ENCODE measurements at regions not wholly inside any gene's neighbourhood (a gene's known extent, or its start where the extent isn't known, plus 50 kb on each side); places are given as distances from the start of the nearest gene placed in this dataset.

GRCh38 chr22:49031746-49032330, 795.8 kb downstream of the BRD1 start:
- Histone ChIP-seq H2AFZ (replicated peaks; ENCODE audit: low read length, poor library complexity) (no peak overlapping the region), H2BK5ac (ENCODE audit: low read depth, low read length, poor library complexity, severe bottlenecking) (no peak overlapping the region), H3K9me3 (ENCODE audit: control insufficient read depth, insufficient read depth, low read length) (peaks cover 60% of the 10 kb centered on the region), H3K23ac (ENCODE audit: low read depth, low read length) (no peak overlapping the region), H3K9me1 (ENCODE audit: insufficient read depth, low read length) (no peaks in the 10 kb centered on the region), H4K91ac (ENCODE audit: insufficient read depth, low read depth, low read length) (no peak overlapping the region), H2AK5ac (ENCODE audit: low read depth, low read length) (no peak overlapping the region), H2BK15ac (ENCODE audit: low read depth, low read length) (no peak overlapping the region), H3K56ac (ENCODE audit: extremely low read depth, insufficient read depth, low read length) (no peak overlapping the region), H3K4me2 (ENCODE audit: low read depth, low read length) (no peak overlapping the region), H3K27me3 (ENCODE audit: control insufficient read depth, insufficient read depth, low read length) (no peaks in the 10 kb centered on the region), H3K14ac (replicated peaks; ENCODE audit: low read depth, low read length) (no peak overlapping the region), H2BK120ac (ENCODE audit: low read depth, low read length) (no peak overlapping the region), H2BK20ac (ENCODE audit: low read depth, low read length) (no peak overlapping the region), H2AK9ac (replicated peaks; ENCODE audit: low read depth, low read length, poor library complexity) (no peak overlapping the region), H4K8ac (ENCODE audit: low read depth in 2 of 2, low read length in 2 of 2) (no peak overlapping the region), H3K36me3 (ENCODE audit: control insufficient read depth, insufficient read depth, low read length) (no peaks in the 10 kb centered on the region), H3K4me3 (ENCODE audit: insufficient read depth, low read depth, low read length) (no peak overlapping the region), H3K27ac (ENCODE audit: insufficient read depth, low read length) (no peak overlapping the region), H3K4me1 (ENCODE audit: control insufficient read depth, insufficient read depth, low read length) (no peaks in the 10 kb centered on the region), H4K20me1 (ENCODE audit: insufficient read depth, low read length) (no peaks in the 10 kb centered on the region), H3K4ac (ENCODE audit: low read depth, low read length) (no peak overlapping the region), H3K18ac (ENCODE audit: low read depth, low read length) (no peak overlapping the region), H3K79me1 (ENCODE audit: low read depth in 1 of 2, low read length in 2 of 2) (no peaks in the 10 kb centered on the region), H4K5ac (ENCODE audit: low read depth, low read length) (no peak overlapping the region), H3K9ac (ENCODE audit: low read depth, low read length) (no peak overlapping the region)
- dilution Hi-C loops (cut with HindIII; ENCODE audit: low sequenced_read_pairs, unreplicated experiment) (no loop called here), intact Hi-C loops (cut with micrococcal nuclease) (no loop called here), in situ Hi-C loops (cut with MboI; ENCODE audit: low sequenced_read_pairs) (no loop called here)
- ATAC-seq (ENCODE audit: low read depth) (no peak), DNase-seq (no peak)
- 32% methylated on average over 4 of the region's 6 CpGs; no CpG with 5 or more reads in 1 of the 2 experiments for WGBS, 2 experiments (ENCODE audit: extremely low coverage in 2 of 2, insufficient read length in 1 of 2)
- ChIA-PET POLR2A (ENCODE audit: unreplicated experiment) (no interaction called here), CTCF (no interaction called here)
- BruUV-seq (replicated peaks), result no TSS peak
- TF ChIP-seq POLR2A (IDR thresholded peaks at IDR 0.05; ENCODE audit: low read depth, low read length) (no peak), MAFK (IDR thresholded peaks at IDR 0.05; ENCODE audit: low read depth, low read length) (no peak), NFE2L2 (IDR thresholded peaks at IDR 0.05; ENCODE audit: low read depth, low read length) (no peak), MAZ (IDR thresholded peaks at IDR 0.05; ENCODE audit: borderline replicate concordance, low read depth, low read length) (no peak), RCOR1 (IDR thresholded peaks at IDR 0.05; ENCODE audit: insufficient replicate concordance, low read length) (no peak), FOS (IDR thresholded peaks at IDR 0.05; ENCODE audit: low read depth, low read length) (no peak), ELK1 (IDR thresholded peaks at IDR 0.05; ENCODE audit: borderline replicate concordance, low read depth, low read length) (no peak), MXI1 (IDR thresholded peaks at IDR 0.05; ENCODE audit: borderline replicate concordance, low read depth, low read length) (no peak)

Measured in IMR-90 (cell line).